Spleen (tissue), 11 donors: ENCODE measurements at regions not wholly inside any gene's neighbourhood (a gene's known extent, or its start where the extent isn't known, plus 50 kb on each side); places are given as distances from the start of the nearest gene placed in this dataset.

Source experiments
- DNase-seq: peaks from one replicate; pipeline ENCODE4 v3.0.0-alpha.2; 2020
- H3K27ac ChIP-seq, 8 donors: fragments of 200-600 bp; sonication (generic) in 7 of 8; 1 replicate in 4 of 8; 2 replicates in 4 of 8; pipeline versions ENCODE4 v1.5.0 to v1.8.0; 2016 to 2021; ENCODE audit warnings: inconsistent platforms in 4 of 8, mild to moderate bottlenecking in 4 of 8, moderate library complexity in 1 of 8
- H3K27me3 ChIP-seq, 7 donors: fragments of 200-600 bp; sonication (generic) in 6 of 7; replicated peaks in 1 of 7; 1 replicate in 4 of 7; 2 replicates in 3 of 7; pipeline versions ENCODE4 v1.5.0 to v1.8.0; 2016 to 2021; ENCODE audit warnings: inconsistent platforms in 3 of 7, mild to moderate bottlenecking in 1 of 7
- H3K36me3 ChIP-seq, 6 donors: fragments of 200-600 bp; sonication (generic) in 5 of 6; 1 replicate in 4 of 6; 2 replicates in 2 of 6; pipeline versions ENCODE4 v1.5.0 to v1.8.0; 2016 to 2021; ENCODE audit warnings: inconsistent platforms in 2 of 6
- H3K4me1 ChIP-seq, 6 donors: fragments of 200-600 bp; sonication (generic) in 5 of 6; 1 replicate in 3 of 6; 2 replicates in 3 of 6; pipeline versions ENCODE4 v1.5.0 to v1.8.0; 2016 to 2021; ENCODE audit warnings: inconsistent platforms in 3 of 6
- H3K4me3 ChIP-seq, 8 donors: fragments of 200-600 bp; sonication (generic) in 7 of 8; 1 replicate in 4 of 8; 2 replicates in 4 of 8; pipeline versions ENCODE4 v1.5.0 to v1.8.0; 2016 to 2021; ENCODE audit warnings: inconsistent platforms in 4 of 8, mild to moderate bottlenecking in 4 of 8, moderate library complexity in 2 of 8
- H3K9me3 ChIP-seq, 8 donors: fragments of 200-600 bp; sonication (generic) in 7 of 8; 1 replicate in 4 of 8; 2 replicates in 4 of 8; pipeline versions ENCODE4 v1.5.0 to v1.8.0; 2016 to 2021; ENCODE audit warnings: inconsistent platforms in 4 of 8
- CTCF ChIP-seq, 11 experiments: fragments of 200-600 bp in 7 of 11; fragments of 450-650 bp in 4 of 11; sonication (generic) in 4 of 11; IDR thresholded peaks in 8 of 11; conservative IDR thresholded peaks in 3 of 11; 1 replicate in 7 of 11; 2 replicates in 4 of 11; pipeline versions ENCODE4 v1.4.0 to v1.8.0; 2016 to 2021; ENCODE audit warnings: antibody characterized with exemption in 11 of 11, inconsistent platforms in 4 of 11, mild to moderate bottlenecking in 1 of 11
- POLR2A ChIP-seq, 3 donors: fragments of 450-650 bp; IDR thresholded peaks; one replicate each; pipeline ENCODE4 v1.5.1; 2017; ENCODE audit warnings: antibody characterized with exemption in 3 of 3, mild to moderate bottlenecking in 1 of 3
- POLR2AphosphoS5 ChIP-seq, 3 donors: sonication (generic); formaldehyde crosslinking; IDR thresholded peaks; one replicate each; pipeline ENCODE4 v1.5.1; 2017; ENCODE audit warnings: antibody characterized with exemption in 3 of 3
- WGBS, 5 donors: extraction: QIAGEN DNeasy Blood & Tissue Kit in 3 of 5; methylation state at CpG; one replicate each; pipeline versions ENCODE4 v1.1.5 to v1.1.7; 2013 to 2018; 5-methylcytosine and 5-hydroxymethylcytosine counted together
- intact Hi-C: fragments of 100-400 bp; cut with DNase I; formaldehyde crosslinking; loops from one replicate; pipeline ENCODE4 v1.15.0; 2023; ENCODE audit warnings: low total_unique reads
- donor health status: healthy with polysubstance abuse.
- donor health status: DM: no; HTN: no; CAD: no; lungs with moderate emphysema.
- donor health status: DM: no; HTN: no; CAD: no.
- donor health status: Bipolar disorder and iron deficiency.
- donor health status: healthy.
- donor health status: DM: no; HTN: no; CAD: no.
- donor health status: DM: yes; HTN: yes; CAD: no.

- no peaks in the 10 kb centered on the region for H3K27me3 ChIP-seq
- WGBS, 5 donors, result 84 to 97% (median 90%) methylated on average over 2 of the region's 2 CpGs
- no peak overlapping the region for H3K4me3 ChIP-seq
- H3K4me1 ChIP-seq, result no peaks in the 10 kb centered on the region
- no peak overlapping the region for H3K27ac ChIP-seq
- intact Hi-C loops, result no loop called here
- no peaks in the 10 kb centered on the region for H3K36me3 ChIP-seq
- no peak for DNase-seq
- TF ChIP-seq CTCF (IDR thresholded peaks at IDR 0.05 in 8 of 11, conservative IDR thresholded peaks at IDR 0.05 in 3 of 11) (no peak), POLR2A (IDR thresholded peaks at IDR 0.05) (no peak)
- no peaks in the 10 kb centered on the region for H3K9me3 ChIP-seq
These were observed 50.6 kb upstream of the FER start for GRCh38 chr5:108696951-108697715.

DNA sequence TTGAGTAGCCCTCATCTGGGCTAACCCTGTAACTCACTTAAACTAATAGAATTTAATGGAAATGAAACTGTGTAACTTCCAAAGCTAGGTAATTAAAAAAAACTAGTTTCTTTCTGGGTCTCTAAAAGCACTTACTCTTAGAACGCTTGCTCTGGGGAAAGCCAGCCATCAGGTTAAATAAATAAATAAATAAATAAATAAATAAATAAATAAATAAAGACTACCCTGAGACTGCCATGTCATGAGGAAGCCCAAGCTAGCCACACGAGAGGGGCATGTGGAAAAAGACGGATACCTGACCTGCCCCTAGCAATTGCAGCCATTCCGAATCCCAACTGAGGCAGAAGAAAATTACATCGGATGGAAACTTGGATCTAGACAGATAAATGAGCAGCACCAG is 51.3 kb upstream of the FER start:
- no peak overlapping the region for H3K4me3 ChIP-seq
- TF ChIP-seq CTCF (IDR thresholded peaks at IDR 0.05 in 8 of 11, conservative IDR thresholded peaks at IDR 0.05 in 3 of 11) (no peak), POLR2A (IDR thresholded peaks at IDR 0.05) (no peak), POLR2AphosphoS5 (IDR thresholded peaks at IDR 0.05) (no peak)
- H3K27ac ChIP-seq, result no peak overlapping the region
- DNase-seq, result no peak
- H3K9me3 ChIP-seq, result no peaks in the 10 kb centered on the region
- H3K4me1 ChIP-seq, result no peaks in the 10 kb centered on the region
- intact Hi-C loops, result no loop called here
- 53 to 77% (median 58%) methylated on average over 5 of the region's 5 CpGs for WGBS, 5 donors
- H3K27me3 ChIP-seq, result no peaks in the 10 kb centered on the region
- H3K36me3 ChIP-seq, result no peaks in the 10 kb centered on the region

DNA sequence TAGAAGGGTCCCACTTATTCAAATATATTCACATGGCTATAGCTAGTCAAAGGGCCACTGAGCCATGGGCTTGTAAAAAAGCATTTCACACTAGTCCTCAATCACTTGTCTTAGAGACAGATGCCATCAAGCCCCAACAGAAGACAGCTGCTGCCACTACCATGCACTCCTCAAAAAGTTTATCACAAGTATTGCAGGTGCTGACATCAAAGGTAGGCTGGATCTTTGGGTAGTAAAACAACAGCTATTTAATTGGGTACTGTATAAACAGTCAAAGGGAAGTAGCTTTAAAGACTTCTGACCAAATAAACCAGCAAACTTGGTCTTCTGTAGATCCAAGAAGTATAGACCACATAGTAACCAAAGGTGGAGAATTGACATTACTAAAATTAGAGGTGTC is 59.2 kb upstream of the FER start:
- Histone ChIP-seq H3K4me1 (peaks cover 0 to 3% (median 0%) of the 10 kb centered on the region in 6 donors), H3K27ac (no peak overlapping the region), H3K27me3 (no peaks in the 10 kb centered on the region), H3K36me3 (no peaks in the 10 kb centered on the region), H3K4me3 (no peak overlapping the region), H3K9me3 (no peaks in the 10 kb centered on the region)
- intact Hi-C loops, result no loop called here
- TF ChIP-seq CTCF (IDR thresholded peaks at IDR 0.05 in 8 of 11, conservative IDR thresholded peaks at IDR 0.05 in 3 of 11) (no peak), POLR2A (IDR thresholded peaks at IDR 0.05) (no peak), POLR2AphosphoS5 (IDR thresholded peaks at IDR 0.05) (no peak)
- no peak for DNase-seq

GRCh38 chr5:108687595-108688200 is 60.0 kb upstream of the FER start:
- Histone ChIP-seq H3K27ac (no peak overlapping the region), H3K9me3 (no peaks in the 10 kb centered on the region), H3K36me3 (no peaks in the 10 kb centered on the region), H3K27me3 (no peaks in the 10 kb centered on the region), H3K4me1 (peaks cover 0 to 3% (median 0%) of the 10 kb centered on the region in 6 donors), H3K4me3 (no peak overlapping the region)
- TF ChIP-seq CTCF (IDR thresholded peaks at IDR 0.05 in 8 of 11, conservative IDR thresholded peaks at IDR 0.05 in 3 of 11) (no peak), POLR2A (IDR thresholded peaks at IDR 0.05) (no peak), POLR2AphosphoS5 (IDR thresholded peaks at IDR 0.05) (no peak)
- no peak for DNase-seq
- intact Hi-C loops, result no loop called here
- 48 to 60% (median 51%) methylated on average over 2 of the region's 2 CpGs for WGBS, 5 donors
